ENCODE measurements at regions not wholly inside any gene's neighbourhood (a gene's known extent, or its start where the extent isn't known, plus 50 kb on each side); places are given as distances from the start of the nearest gene placed in this dataset.

DNA sequence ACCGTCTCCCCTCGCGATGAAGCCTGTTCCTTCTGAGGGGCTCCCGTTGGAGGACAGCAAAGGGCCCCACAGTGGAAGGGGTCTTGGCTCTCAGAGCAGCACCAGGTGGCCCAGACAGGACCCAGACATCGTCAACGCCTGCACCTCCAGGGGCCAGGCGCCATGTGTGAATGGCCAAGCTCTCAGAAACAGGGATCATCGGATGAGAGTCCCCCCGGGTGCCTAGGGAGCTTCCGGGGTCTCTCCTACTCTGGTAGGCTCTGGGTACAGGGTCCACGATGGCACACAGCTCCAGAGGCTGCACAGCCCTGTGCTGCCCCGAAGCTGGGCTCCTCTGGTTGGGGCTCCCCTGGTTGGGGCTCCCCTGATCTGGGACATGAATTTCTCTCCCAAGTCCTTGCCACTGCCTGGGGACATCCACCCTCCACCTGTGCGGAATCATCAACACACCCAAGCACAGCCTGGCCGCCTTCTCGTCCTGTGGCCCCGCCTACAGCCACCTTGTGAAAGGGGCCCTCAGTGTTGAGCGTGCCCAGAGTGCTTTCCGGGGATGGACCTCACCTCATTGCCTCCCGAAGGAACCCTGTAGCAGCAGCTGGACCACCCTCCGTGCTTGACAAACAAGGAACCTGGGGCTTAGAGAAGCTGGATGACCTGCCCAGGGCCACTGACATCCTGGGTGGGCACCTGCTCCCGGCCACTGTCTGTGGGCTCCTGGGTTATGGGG, 929.0 kb downstream of the BRD1 start:
- no peaks in the 10 kb centered on the region for H3K27me3 ChIP-seq (ENCODE audit: control insufficient read depth, insufficient read depth, low read length)
- no peaks in the 10 kb centered on the region for H3K4me1 ChIP-seq (ENCODE audit: control insufficient read depth, insufficient read depth, low read length)
- no peak overlapping the region for H4K5ac ChIP-seq (ENCODE audit: low read depth, low read length)
- no peak overlapping the region for H3K4me2 ChIP-seq (ENCODE audit: low read depth, low read length)
- H3K4ac ChIP-seq (ENCODE audit: low read depth, low read length), result no peak overlapping the region
- no peak overlapping the region for H2AFZ ChIP-seq (replicated peaks; ENCODE audit: low read length, poor library complexity)
- POLR2A ChIA-PET (ENCODE audit: unreplicated experiment), result no interaction called here
- TF ChIP-seq MAZ (IDR thresholded peaks at IDR 0.05; ENCODE audit: borderline replicate concordance, low read depth, low read length) (no peak), RFX5 (IDR thresholded peaks at IDR 0.05; ENCODE audit: low read depth, low read length) (no peak), FOS (IDR thresholded peaks at IDR 0.05; ENCODE audit: low read depth, low read length) (no peak), SMC3 (IDR thresholded peaks at IDR 0.05; ENCODE audit: low read depth, low read length) (no peak), BHLHE40 (IDR thresholded peaks at IDR 0.05; ENCODE audit: low read depth, low read length) (no peak), NFE2L2 (IDR thresholded peaks at IDR 0.05; ENCODE audit: low read depth, low read length) (no peak), USF2 (IDR thresholded peaks at IDR 0.05; ENCODE audit: low read depth, low read length) (no peak)
- H4K20me1 ChIP-seq (ENCODE audit: insufficient read depth, low read length), result no peaks in the 10 kb centered on the region
- no peaks in the 10 kb centered on the region for H3K36me3 ChIP-seq (ENCODE audit: control insufficient read depth, insufficient read depth, low read length)
- no peak overlapping the region for H4K8ac ChIP-seq (ENCODE audit: low read depth in 2 of 2, low read length in 2 of 2)
- no peak overlapping the region for H3K56ac ChIP-seq (ENCODE audit: extremely low read depth, insufficient read depth, low read length)
- no peak overlapping the region for H2BK120ac ChIP-seq (ENCODE audit: low read depth, low read length)
- H3K79me1 ChIP-seq (ENCODE audit: low read depth in 1 of 2, low read length in 2 of 2), result no peaks in the 10 kb centered on the region
- no peak overlapping the region for H2AK9ac ChIP-seq (replicated peaks; ENCODE audit: low read depth, low read length, poor library complexity)
- in situ Hi-C loops (cut with MboI; ENCODE audit: low sequenced_read_pairs) (no loop called here), intact Hi-C loops (cut with micrococcal nuclease) (no loop called here), dilution Hi-C loops (cut with HindIII; ENCODE audit: low sequenced_read_pairs, unreplicated experiment) (no loop called here)
- no peak overlapping the region for H3K23ac ChIP-seq (ENCODE audit: low read depth, low read length)
- H3K9me1 ChIP-seq (ENCODE audit: insufficient read depth, low read length), result no peaks in the 10 kb centered on the region
- ATAC-seq (ENCODE audit: low read depth) (no peak), DNase-seq (no peak)
- H3K18ac ChIP-seq (ENCODE audit: low read depth, low read length), result no peak overlapping the region
- H3K9ac ChIP-seq (ENCODE audit: low read depth, low read length), result no peak overlapping the region
- H2BK5ac ChIP-seq (ENCODE audit: low read depth, low read length, poor library complexity, severe bottlenecking), result no peak overlapping the region
- H2AK5ac ChIP-seq (ENCODE audit: low read depth, low read length), result no peak overlapping the region
- H3K4me3 ChIP-seq (ENCODE audit: insufficient read depth, low read depth, low read length), result no peak overlapping the region
- no TSS peak for BruUV-seq (replicated peaks)
- H4K91ac ChIP-seq (ENCODE audit: insufficient read depth, low read depth, low read length), result no peak overlapping the region
- CTCF ChIA-PET, result no interaction called here
- no peak overlapping the region for H2BK20ac ChIP-seq (ENCODE audit: low read depth, low read length)
- no peak overlapping the region for H3K14ac ChIP-seq (replicated peaks; ENCODE audit: low read depth, low read length)
- no peak overlapping the region for H3K27ac ChIP-seq (ENCODE audit: insufficient read depth, low read length)
- no peak overlapping the region for H2BK15ac ChIP-seq (ENCODE audit: low read depth, low read length)
- H3K9me3 ChIP-seq (ENCODE audit: control insufficient read depth, insufficient read depth, low read length), result peaks cover 63% of the 10 kb centered on the region
- WGBS, 2 experiments (ENCODE audit: extremely low coverage in 2 of 2, insufficient read length in 1 of 2), result 75% methylated on average over 7 of the region's 21 CpGs; no CpG with 5 or more reads in 1 of the 2 experiments

All from IMR-90 (cell line).